GM12891 (cell line): ENCODE measurements at regions not wholly inside any gene's neighbourhood (a gene's known extent, or its start where the extent isn't known, plus 50 kb on each side); places are given as distances from the start of the nearest gene placed in this dataset.

Source experiments
- POLR2A ChIP-seq: IDR thresholded peaks from 2 replicates; pipeline ENCODE4 v1.6.1; 2011; ENCODE audit warnings: low read depth, low read length, control low read depth
- POU2F2 ChIP-seq: IDR thresholded peaks from 2 replicates; pipeline ENCODE4 v1.6.1; 2011; ENCODE audit warnings: low read depth, mild to moderate bottlenecking, control low read depth, low read length, moderate library complexity
- TAF1 ChIP-seq: IDR thresholded peaks from 2 replicates; pipeline ENCODE4 v1.6.1; 2011; ENCODE audit warnings: low read depth, low read length, control low read depth

DNA sequence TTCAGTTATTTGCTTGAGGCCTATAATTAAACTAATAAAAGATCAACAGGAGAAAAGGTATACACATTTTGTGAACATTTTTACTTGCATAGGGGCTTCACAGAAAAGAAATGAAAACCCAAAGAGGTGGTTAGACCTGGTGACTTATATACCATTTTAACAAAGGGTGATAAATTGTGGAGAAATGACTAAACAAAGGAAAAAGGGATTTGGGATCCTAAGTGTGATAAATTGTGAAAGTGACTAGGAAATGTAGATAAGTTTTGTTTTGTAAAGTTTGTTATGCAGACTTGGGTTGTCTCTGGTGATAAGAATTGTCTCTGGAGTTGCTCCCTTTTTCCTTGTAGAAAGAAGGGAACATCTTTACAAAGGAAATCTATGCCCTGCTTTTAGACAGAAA lies 86.1 kb upstream of the ZNF608 start:
- TF ChIP-seq TAF1 (no peak), POLR2A (no peak), POU2F2 (no peak)
